Esophagus muscularis mucosa (tissue), 4 donors: ENCODE measurements at regions not wholly inside any gene's neighbourhood (a gene's known extent, or its start where the extent isn't known, plus 50 kb on each side); places are given as distances from the start of the nearest gene placed in this dataset.
A peak's percentile ranks its signal among the peaks of the same experiment; 100 is the strongest.
"Not testable (repeated sequence)": the region's sequence is repeated elsewhere in the genome, so short reads cannot be mapped to it uniquely, and the experiment has no call there.

ENCODE experiments used
- DNase-seq: peaks from one replicate; pipeline ENCODE4 v3.0.0-alpha.2; 2017; ENCODE audit errors: extremely low spot score
- H3K27ac ChIP-seq, 4 donors: fragments of 200-600 bp; sonication (generic); replicated peaks in 1 of 4; 1 replicate in 3 of 4; 2 replicates in 1 of 4; pipeline ENCODE4 v1.5.1; 2016 to 2019; ENCODE audit warnings: mild to moderate bottlenecking in 1 of 4
- H3K27me3 ChIP-seq, 4 donors: fragments of 200-600 bp; sonication (generic); one replicate each; pipeline versions ENCODE4 v1.5.1 to v1.6.0; 2016 to 2019
- H3K36me3 ChIP-seq, 4 donors: fragments of 200-600 bp; sonication (generic); one replicate each; pipeline ENCODE4 v1.5.1; 2016 to 2019
- H3K4me1 ChIP-seq, 4 donors: fragments of 200-600 bp; sonication (generic); one replicate each; pipeline ENCODE4 v1.5.1; 2016 to 2019
- H3K4me3 ChIP-seq, 4 donors: fragments of 200-600 bp; sonication (generic); 1 replicate in 2 of 4; 2 replicates in 2 of 4; pipeline ENCODE4 v1.5.1; 2016 to 2019; ENCODE audit warnings: mild to moderate bottlenecking in 4 of 4, moderate library complexity in 1 of 4
- H3K9me3 ChIP-seq, 4 donors: fragments of 200-600 bp; sonication (generic); 1 replicate in 3 of 4; 2 replicates in 1 of 4; pipeline ENCODE4 v1.5.1; 2016 to 2019
- EP300 ChIP-seq: sonication (generic); formaldehyde crosslinking; IDR thresholded peaks from one replicate; pipeline ENCODE4 v1.6.1; 2017; ENCODE audit warnings: antibody characterized with exemption
- POLR2A ChIP-seq: fragments of 450-650 bp; IDR thresholded peaks from one replicate; pipeline ENCODE4 v1.6.1; 2017; ENCODE audit warnings: antibody characterized with exemption, moderate library complexity, mild to moderate bottlenecking, low read depth
- POLR2AphosphoS5 ChIP-seq, 2 donors: sonication (generic); formaldehyde crosslinking; IDR thresholded peaks; one replicate each; pipeline ENCODE4 v1.6.1; 2017; ENCODE audit warnings: antibody characterized with exemption in 2 of 2
- WGBS: methylation state at CpG from one replicate; pipeline ENCODE4 v1.1.5; 2018; 5-methylcytosine and 5-hydroxymethylcytosine counted together
- intact Hi-C: fragments of 100-400 bp; cut with DNase I; formaldehyde crosslinking; loops from one replicate; pipeline ENCODE4 v1.15.1; 2023
- TF ChIP-seq, protein P1 (sequence below), 3 experiments: fragments of 200-600 bp in 2 of 3; fragments of 450-650 bp in 1 of 3; sonication (generic) in 2 of 3; IDR thresholded peaks; one replicate each; pipeline ENCODE4 v1.5.1; 2017 to 2019; ENCODE audit warnings: antibody characterized with exemption in 3 of 3, mild to moderate bottlenecking in 2 of 3, moderate library complexity in 1 of 3

DNA sequence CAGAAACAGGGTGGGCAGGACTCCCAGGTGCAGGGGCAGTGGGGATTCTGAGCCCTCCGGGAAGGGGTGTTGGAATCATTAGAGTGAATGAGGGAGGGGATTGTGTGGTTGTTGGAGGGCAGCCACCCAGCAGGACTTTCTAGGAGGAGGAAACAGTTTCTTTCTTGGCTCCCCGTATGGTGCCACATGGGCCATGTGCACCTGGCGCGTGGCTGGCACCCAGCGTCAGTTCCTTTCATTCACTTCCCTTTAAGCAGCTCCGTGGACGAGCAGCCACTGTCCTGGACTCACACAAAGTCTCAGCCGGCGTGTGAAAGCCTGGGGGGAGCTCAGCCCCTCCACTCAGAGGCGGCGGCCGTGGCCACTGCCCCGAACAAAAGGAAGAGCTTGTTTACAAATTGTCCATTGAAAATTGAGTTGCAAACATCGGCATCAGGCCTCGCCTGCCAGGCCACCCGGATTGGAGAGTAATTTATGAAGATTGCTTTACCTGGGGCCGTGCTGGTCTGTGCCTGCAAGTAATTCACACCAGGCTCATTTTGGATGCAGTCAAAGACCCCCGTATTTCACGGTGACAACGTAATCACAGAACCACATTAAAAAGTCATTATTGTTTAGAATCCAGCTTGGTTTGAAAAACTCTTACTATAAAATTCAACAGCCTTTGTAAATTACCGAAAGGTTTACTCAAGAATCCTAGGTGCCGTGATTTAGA is 101.7 kb upstream of the C14orf180 start:
- WGBS: 79% methylated on average over 22 of the region's 22 CpGs
- no peaks in the 10 kb centered on the region for H3K4me1 ChIP-seq
- no peak overlapping the region for H3K27ac ChIP-seq
- intact Hi-C loops: no loop called here
- peaks cover 0 to 60% (median 0%) of the 10 kb centered on the region in 4 donors for H3K27me3 ChIP-seq
- H3K4me3 ChIP-seq: no peak overlapping the region
- TF ChIP-seq, protein P1, sequence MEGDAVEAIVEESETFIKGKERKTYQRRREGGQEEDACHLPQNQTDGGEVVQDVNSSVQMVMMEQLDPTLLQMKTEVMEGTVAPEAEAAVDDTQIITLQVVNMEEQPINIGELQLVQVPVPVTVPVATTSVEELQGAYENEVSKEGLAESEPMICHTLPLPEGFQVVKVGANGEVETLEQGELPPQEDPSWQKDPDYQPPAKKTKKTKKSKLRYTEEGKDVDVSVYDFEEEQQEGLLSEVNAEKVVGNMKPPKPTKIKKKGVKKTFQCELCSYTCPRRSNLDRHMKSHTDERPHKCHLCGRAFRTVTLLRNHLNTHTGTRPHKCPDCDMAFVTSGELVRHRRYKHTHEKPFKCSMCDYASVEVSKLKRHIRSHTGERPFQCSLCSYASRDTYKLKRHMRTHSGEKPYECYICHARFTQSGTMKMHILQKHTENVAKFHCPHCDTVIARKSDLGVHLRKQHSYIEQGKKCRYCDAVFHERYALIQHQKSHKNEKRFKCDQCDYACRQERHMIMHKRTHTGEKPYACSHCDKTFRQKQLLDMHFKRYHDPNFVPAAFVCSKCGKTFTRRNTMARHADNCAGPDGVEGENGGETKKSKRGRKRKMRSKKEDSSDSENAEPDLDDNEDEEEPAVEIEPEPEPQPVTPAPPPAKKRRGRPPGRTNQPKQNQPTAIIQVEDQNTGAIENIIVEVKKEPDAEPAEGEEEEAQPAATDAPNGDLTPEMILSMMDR (IDR thresholded peaks at IDR 0.05): no peak
- no peak for TF ChIP-seq EP300
- TF ChIP-seq POLR2A: no peak
- no peak for TF ChIP-seq POLR2AphosphoS5 (IDR thresholded peaks at IDR 0.05)
- peak; percentile 68 for DNase-seq
- no peaks in the 10 kb centered on the region for H3K36me3 ChIP-seq
- peaks cover 0 to 19% (median 19%) of the 10 kb centered on the region in 4 donors for H3K9me3 ChIP-seq

DNA sequence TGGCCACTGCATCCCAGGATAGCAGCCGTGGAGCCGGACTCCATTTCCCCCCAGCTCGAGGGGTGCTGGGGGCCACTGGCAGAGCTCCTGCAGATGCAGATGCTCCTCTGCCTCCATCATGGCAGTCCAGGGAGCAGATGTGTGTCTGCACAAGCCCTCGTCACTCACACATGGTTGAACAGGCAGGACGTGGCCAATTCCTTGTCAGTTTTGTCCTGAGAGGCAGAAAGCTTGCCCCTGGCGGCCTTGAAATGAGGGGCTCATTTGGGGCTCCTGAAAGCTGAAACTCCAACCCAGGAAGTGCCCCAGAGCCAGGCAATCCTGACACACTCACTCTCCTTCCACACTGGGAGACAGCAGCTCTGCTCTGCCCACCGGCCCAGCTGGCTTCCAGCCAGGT is 100.9 kb upstream of the C14orf180 start:
- peak; percentile 85 for DNase-seq
- H3K9me3 ChIP-seq: peaks cover 0 to 23% (median 20%) of the 10 kb centered on the region in 4 donors
- H3K27ac ChIP-seq: no peak overlapping the region
- H3K4me3 ChIP-seq: no peak overlapping the region
- H3K27me3 ChIP-seq: peaks cover 0 to 54% (median 0%) of the 10 kb centered on the region in 4 donors
- H3K36me3 ChIP-seq: no peaks in the 10 kb centered on the region
- TF ChIP-seq POLR2AphosphoS5 (IDR thresholded peaks at IDR 0.05) (no peak), EP300 (no peak), POLR2A (no peak)
- TF ChIP-seq, protein P1 (IDR thresholded peaks at IDR 0.05): no peak
- intact Hi-C loops: no loop called here
- 11% methylated on average over 1 of the region's 7 CpGs for WGBS
- no peaks in the 10 kb centered on the region for H3K4me1 ChIP-seq

DNA sequence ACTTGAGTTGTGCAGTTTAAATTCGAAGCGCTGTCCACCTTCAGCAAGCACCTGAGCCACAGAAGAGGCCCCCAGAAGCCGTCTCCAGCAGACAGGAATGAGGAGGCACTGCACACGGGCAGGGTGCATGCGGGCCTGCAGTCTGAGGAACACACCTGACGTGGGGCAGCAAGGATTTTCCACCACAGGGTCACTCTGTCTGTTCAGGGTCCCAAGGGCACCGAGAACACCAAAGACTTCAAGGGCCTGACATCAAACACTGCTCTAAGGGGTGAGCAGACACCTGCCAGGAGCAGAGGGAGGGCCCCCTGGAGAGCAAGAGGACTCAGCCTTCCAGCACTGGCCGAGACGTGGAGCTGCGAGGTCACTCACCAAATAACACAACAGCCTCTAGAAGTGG is 99.7 kb upstream of the C14orf180 start:
- H3K36me3 ChIP-seq: no peaks in the 10 kb centered on the region
- H3K4me3 ChIP-seq: no peak overlapping the region
- peaks cover 0 to 23% (median 20%) of the 10 kb centered on the region in 4 donors for H3K9me3 ChIP-seq
- DNase-seq: peak; percentile 68
- intact Hi-C loops: no loop called here
- WGBS: 84% methylated on average over 7 of the region's 10 CpGs
- no peak overlapping the region for H3K27ac ChIP-seq
- no peaks in the 10 kb centered on the region for H3K4me1 ChIP-seq
- TF ChIP-seq POLR2AphosphoS5 (IDR thresholded peaks at IDR 0.05): no peak
- peaks cover 0 to 59% (median 0%) of the 10 kb centered on the region in 4 donors for H3K27me3 ChIP-seq

DNA sequence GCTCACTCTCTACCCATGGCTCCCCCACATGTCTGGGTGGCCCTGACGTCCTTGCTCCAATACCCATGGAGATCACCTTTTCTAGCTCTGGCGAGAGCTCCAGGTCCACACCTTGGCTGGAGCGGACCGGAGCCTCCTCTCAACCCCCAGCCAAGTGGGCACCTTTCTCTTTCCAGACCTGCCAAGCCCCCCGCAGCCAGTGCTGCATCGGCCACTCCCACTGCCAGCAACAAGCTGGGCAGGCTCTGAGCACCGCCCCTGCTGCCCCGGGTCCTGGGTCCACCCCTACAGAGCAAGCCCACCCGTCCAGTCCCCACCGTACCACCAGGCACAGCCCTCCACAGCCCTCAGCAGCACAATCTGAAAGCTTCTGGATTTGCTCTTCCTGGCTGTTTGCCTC is 98.2 kb upstream of the C14orf180 start:
- intact Hi-C loops: no loop called here
- Histone ChIP-seq H3K4me3 (no peak overlapping the region), H3K36me3 (no peaks in the 10 kb centered on the region), H3K9me3 (peaks cover 0 to 23% (median 20%) of the 10 kb centered on the region in 4 donors), H3K4me1 (no peaks in the 10 kb centered on the region), H3K27ac (no peak overlapping the region), H3K27me3 (peaks cover 0 to 58% (median 0%) of the 10 kb centered on the region in 4 donors)
- peak; percentile 70 for DNase-seq
- WGBS: 95% methylated on average over 10 of the region's 10 CpGs
- TF ChIP-seq, protein P1 (IDR thresholded peaks at IDR 0.05): no peak
- TF ChIP-seq EP300 (no peak), POLR2AphosphoS5 (IDR thresholded peaks at IDR 0.05) (no peak), POLR2A (no peak)

DNA sequence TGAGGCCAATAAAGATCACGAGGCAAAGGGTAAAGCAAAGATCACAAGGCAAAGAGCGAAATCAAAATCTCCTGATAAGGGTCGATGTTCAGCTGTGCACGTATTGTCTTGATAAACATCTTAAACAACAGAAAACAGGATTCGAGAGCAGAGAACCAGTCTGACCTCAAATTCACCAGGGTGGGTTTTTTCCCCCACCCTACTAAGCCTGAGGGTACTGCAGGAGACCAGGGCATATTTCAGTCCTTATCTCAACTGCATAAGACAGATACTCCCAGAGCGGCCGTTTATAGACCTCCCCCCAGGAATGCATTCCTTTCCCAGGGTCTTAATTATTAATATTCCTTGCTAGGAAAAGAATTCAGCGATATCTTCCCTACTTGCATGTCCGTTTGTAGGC is 97.5 kb upstream of the C14orf180 start:
- Histone ChIP-seq H3K27me3 (peaks cover 0 to 58% (median 0%) of the 10 kb centered on the region in 4 donors), H3K9me3 (peaks cover 0 to 23% (median 20%) of the 10 kb centered on the region in 4 donors)
- H3K36me3 ChIP-seq, intact Hi-C loops, H3K4me3 ChIP-seq, H3K27ac ChIP-seq, H3K4me1 ChIP-seq, DNase-seq: not testable (repeated sequence)
- WGBS: 83% methylated on average over 9 of the region's 9 CpGs
